ENCODE measurements at regions not wholly inside any gene's neighbourhood (a gene's known extent, or its start where the extent isn't known, plus 50 kb on each side); places are given as distances from the start of the nearest gene placed in this dataset.
"Not testable (repeated sequence)": the region's sequence is repeated elsewhere in the genome, so short reads cannot be mapped to it uniquely, and the experiment has no call there.

- DNase-seq (ENCODE audit: low read depth), result not testable (repeated sequence)
These were observed 56.2 kb upstream of the CCZ1B start for GRCh38 chr7:6882321-6882721.

DNA sequence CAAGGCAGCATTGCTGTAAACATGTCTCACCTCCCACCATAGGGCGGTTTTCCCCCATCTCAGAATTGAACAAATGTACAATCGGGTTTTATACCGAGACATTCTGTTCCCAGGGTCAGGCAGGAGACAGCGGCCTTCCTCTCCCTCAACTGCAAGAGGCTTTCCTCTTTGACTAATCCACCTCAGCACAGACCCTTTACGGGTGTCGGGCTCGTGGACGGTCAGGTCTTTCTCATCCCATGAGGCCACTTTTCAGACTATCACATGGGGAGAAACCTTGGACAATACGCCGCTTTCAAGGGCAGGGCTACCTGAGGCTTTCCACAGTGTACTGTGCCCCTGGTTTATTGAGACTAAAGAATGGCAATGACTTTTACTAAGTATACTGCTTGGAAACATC is 57.7 kb upstream of the CCZ1B start:
- not testable (repeated sequence) for DNase-seq (ENCODE audit: low read depth)

DNA sequence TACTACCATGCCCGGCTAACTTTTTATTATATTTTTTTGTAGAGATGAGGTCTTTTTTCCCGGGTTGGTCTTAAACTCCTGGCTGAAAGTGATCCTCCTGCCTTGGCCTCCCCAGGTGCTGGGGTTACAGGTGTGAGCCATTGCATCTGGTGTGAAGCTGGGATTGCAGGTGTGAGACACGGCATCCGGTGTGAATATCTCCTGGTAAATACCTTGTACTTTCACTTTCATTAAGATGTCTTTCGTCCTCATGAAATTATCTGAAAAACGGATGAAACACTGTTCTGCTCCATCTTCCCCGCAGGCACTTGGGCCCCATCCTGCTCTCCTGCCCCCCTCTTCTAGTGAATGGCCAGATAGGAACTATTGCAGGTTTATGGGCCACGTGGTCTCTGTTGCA is 60.1 kb upstream of the CCZ1B start:
- DNase-seq (ENCODE audit: low read depth), result no peak

GRCh38 chr7:6888267-6889045 is 62.4 kb upstream of the CCZ1B start:
- DNase-seq (ENCODE audit: low read depth), result not testable (repeated sequence)

DNA sequence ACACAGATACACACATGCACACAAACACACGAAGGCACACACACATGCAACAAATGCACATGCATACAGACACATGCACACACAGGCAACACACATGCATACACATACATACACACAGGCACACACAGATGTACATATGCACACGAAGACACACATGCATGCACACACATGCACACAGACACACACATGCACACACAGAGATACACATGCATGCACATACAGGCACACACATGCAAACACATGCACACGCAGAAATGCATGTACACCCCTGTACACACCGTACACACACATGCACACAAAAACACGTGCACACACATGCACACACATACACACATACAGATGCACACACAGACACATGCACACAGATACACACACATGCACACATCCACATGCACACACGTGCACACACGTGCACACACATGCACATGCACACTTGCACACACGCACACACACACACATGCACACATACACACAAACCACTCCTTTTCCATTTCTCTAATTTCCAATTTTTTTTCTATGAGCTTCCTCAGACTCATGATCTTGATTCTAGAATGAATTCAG is 63.3 kb upstream of the CCZ1B start:
- DNase-seq (ENCODE audit: low read depth), result no peak

DNA sequence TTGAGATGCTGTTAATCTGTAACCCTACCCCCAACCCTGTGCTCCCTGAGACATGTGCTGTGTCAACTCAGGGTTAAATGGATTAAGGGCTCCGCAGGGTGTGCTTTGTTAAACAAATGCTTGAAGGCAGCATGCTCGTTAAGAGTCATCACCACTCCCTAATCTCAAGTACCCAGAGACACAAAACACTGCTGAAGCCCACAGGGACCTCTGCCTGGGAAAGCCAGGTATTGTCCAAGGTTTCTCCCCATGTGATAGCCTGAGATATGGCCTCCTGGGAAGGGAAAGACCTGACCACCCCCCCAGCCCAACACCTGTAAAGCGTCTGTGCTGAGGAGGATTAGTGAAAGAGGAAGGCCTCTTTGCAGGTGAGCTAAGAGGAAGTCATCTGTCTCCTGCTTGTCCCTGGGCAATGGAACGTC is 76.0 kb upstream of the CCZ1B start:
- DNase-seq (ENCODE audit: low read depth), result not testable (repeated sequence)

- not testable (repeated sequence) for DNase-seq (ENCODE audit: low read depth)
These were observed 77.2 kb upstream of the CCZ1B start for GRCh38 chr7:6903289-6903688.

- not testable (repeated sequence) for DNase-seq (ENCODE audit: low read depth)
These were observed 77.7 kb upstream of the CCZ1B start for GRCh38 chr7:6903792-6904191.

- DNase-seq (ENCODE audit: low read depth), result no peak
These were observed 91.2 kb upstream of the CCZ1B start for GRCh38 chr7:6917258-6917657.

DNA sequence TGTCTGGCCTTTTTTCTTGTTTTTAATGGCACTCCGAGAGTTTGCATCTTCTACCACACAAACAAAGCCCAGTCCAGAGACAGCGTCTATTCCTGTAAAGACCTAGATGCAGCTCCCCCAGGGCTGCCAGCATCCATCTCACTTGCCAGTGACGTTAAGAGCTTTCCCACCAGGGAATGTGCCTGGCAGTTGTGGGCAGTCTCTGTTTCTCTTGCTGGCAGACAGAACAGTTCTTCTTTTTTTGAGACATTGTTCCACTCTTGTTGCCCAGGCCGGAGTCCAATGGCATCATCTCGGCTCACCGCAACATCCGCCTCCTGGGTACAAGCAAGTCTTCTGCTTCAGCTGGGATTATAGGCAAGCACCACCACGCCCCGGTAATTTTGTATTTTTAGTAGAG is 93.1 kb upstream of the CCZ1B start:
- not testable (repeated sequence) for DNase-seq (ENCODE audit: low read depth)

DNA sequence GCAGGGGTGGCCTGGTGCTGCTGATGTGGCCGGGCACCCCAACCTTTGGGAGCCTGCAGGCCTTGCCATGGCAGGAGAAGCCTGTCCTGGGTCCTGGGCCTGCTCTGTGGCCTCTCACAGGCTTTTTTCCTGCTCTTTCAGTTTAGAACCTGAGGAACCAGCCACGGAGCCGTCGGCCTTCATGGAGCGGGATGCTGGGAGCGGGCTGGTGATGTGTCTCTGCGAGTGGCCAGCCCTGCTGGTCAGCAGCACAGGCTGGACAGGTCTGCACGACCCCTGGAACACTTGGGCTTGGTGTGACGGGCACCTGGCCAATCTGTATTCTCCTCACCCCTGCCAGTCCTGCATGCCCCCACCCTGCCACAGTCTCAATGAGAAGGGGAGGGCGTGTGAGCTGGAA is 98.4 kb upstream of the CCZ1B start:
- not testable (repeated sequence) for DNase-seq (ENCODE audit: low read depth)

GRCh38 chr7:6926193-6927174 is 100.4 kb upstream of the CCZ1B start:
- not testable (repeated sequence) for DNase-seq (ENCODE audit: low read depth)

DNA sequence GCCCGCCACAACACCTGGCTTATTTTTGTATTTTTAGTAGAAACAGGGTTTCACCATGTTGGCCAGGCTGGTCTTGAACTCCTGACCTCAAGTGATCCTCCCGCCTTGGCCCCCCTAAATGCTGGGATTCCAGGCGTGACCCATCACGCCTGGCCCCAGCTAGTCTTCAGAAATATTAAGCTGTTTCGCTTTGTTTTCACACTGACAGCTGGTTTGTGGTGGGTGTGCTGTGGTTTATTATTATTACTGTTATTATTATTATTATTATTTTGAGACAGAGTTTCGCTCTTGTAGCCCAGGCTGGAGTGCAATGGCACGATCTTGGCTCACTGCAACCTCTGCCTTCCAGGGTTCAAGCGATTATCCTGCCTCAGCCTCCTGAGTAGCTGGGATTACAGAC is 101.6 kb upstream of the CCZ1B start:
- DNase-seq (ENCODE audit: low read depth), result not testable (repeated sequence)

- DNase-seq (ENCODE audit: low read depth), result not testable (repeated sequence)
These were observed 103.5 kb upstream of the CCZ1B start for GRCh38 chr7:6929588-6929987.

GRCh38 chr7:6930081-6930635 is 104.1 kb upstream of the CCZ1B start:
- not testable (repeated sequence) for DNase-seq (ENCODE audit: low read depth)

- not testable (repeated sequence) for DNase-seq (ENCODE audit: low read depth)
These were observed 104.7 kb upstream of the CCZ1B start for GRCh38 chr7:6930787-6931186.

DNA sequence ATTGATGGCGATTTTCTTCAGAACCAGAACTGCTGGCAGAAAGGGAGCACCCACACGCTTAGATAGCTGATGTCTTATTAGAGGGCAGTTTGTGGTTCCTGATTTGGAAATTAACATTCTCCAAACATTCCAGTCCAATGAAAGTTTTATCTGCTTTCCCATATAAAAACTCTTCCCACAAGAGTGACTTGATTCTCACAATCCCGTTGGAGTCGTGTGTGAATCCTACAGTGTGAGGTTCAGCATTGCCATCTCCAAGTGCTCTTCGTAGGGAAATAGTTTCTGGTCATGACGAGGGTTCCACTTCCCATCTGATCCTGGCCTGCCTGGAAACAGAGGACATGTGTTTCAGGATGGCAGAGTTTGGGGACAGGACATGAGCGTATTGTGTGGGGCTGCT is 105.4 kb upstream of the CCZ1B start:
- not testable (repeated sequence) for DNase-seq (ENCODE audit: low read depth)

- not testable (repeated sequence) for DNase-seq (ENCODE audit: low read depth)
These were observed 108.0 kb upstream of the CCZ1B start for GRCh38 chr7:6933954-6934632.

GRCh38 chr7:6934981-6935380 is 108.9 kb upstream of the CCZ1B start:
- DNase-seq (ENCODE audit: low read depth), result no peak

GRCh38 chr7:6936626-6937025 is 110.6 kb upstream of the CCZ1B start:
- DNase-seq (ENCODE audit: low read depth), result not testable (repeated sequence)

GRCh38 chr7:6937746-6938145 is 111.7 kb upstream of the CCZ1B start:
- not testable (repeated sequence) for DNase-seq (ENCODE audit: low read depth)

Measured in stimulated activated CD8-positive, alpha-beta memory T cell treated with anti-CD3 and anti-CD28 coated beads, Interleukin-12 subunit alpha, Interleukin-12 subunit beta, amount 100 ng/mL, for 4 hours (primary cell).